Mammary epithelial cell (primary cell): ENCODE measurements at regions not wholly inside any gene's neighbourhood (a gene's known extent, or its start where the extent isn't known, plus 50 kb on each side); places are given as distances from the start of the nearest gene placed in this dataset.

ENCODE experiments used
- EZH2 ChIP-seq: IDR thresholded peaks from 2 replicates; pipeline ENCODE4 v1.6.1; 2012; ENCODE audit warnings: low read length, inconsistent platforms, borderline replicate concordance
- TF ChIP-seq, protein P1 (sequence below), 2 donors: IDR thresholded peaks in 1 of 2; conservative IDR thresholded peaks in 1 of 2; 2 replicates each; pipeline ENCODE4 v1.5.1; 2011 to 2012; ENCODE audit warnings: inconsistent platforms in 2 of 2, low read length in 2 of 2, mild to moderate bottlenecking in 2 of 2, control low read depth in 1 of 2, low read depth in 1 of 2; ENCODE audit not compliant: insufficient read depth in 1 of 2; ENCODE audit errors: extremely low read depth in 1 of 2

DNA sequence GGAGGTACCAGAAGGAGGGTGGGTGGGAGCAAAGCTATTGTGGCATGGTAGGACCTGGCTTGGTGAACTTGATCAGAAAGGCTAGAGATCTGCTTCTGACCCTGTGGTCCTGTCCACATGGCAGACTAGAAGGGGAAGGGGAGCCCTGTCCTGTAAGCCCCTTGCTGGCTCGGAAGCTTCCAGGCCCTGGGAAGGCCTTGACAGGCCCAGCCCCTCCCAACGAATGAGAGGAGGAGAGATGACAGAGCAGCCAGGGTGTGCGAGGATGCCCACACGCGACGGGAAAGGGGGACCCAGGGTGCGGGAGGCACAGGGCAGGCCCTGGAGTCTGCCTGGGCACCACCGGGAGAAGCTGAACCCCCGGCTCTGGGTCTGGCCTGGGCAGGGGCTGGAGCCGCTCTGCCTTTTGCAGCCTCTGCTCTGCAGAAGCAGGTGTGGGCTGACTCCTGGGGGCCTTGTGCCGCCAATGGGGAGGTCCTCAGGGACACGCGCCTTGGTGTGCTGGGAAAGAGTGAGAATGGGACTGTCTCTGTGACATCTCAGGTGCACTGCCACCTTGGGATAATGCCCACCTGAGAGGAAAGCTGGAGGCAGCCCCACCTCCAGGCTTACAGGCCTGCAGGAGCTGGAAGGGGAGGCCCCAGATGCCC, 1447.5 kb downstream of the BRD1 start:
- TF ChIP-seq, protein P1, sequence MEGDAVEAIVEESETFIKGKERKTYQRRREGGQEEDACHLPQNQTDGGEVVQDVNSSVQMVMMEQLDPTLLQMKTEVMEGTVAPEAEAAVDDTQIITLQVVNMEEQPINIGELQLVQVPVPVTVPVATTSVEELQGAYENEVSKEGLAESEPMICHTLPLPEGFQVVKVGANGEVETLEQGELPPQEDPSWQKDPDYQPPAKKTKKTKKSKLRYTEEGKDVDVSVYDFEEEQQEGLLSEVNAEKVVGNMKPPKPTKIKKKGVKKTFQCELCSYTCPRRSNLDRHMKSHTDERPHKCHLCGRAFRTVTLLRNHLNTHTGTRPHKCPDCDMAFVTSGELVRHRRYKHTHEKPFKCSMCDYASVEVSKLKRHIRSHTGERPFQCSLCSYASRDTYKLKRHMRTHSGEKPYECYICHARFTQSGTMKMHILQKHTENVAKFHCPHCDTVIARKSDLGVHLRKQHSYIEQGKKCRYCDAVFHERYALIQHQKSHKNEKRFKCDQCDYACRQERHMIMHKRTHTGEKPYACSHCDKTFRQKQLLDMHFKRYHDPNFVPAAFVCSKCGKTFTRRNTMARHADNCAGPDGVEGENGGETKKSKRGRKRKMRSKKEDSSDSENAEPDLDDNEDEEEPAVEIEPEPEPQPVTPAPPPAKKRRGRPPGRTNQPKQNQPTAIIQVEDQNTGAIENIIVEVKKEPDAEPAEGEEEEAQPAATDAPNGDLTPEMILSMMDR (conservative IDR thresholded peaks at IDR 0.05 in 1 of 2, IDR thresholded peaks at IDR 0.05 in 1 of 2; ENCODE audit: extremely low read depth in 1 of 2, insufficient read depth in 1 of 2, low read depth in 1 of 2, low read length in 2 of 2): no peak
- TF ChIP-seq EZH2: no peak
